ENCODE measurements at regions not wholly inside any gene's neighbourhood (a gene's known extent, or its start where the extent isn't known, plus 50 kb on each side); places are given as distances from the start of the nearest gene placed in this dataset.
A peak's percentile ranks its signal among the peaks of the same experiment; 100 is the strongest.

DNA sequence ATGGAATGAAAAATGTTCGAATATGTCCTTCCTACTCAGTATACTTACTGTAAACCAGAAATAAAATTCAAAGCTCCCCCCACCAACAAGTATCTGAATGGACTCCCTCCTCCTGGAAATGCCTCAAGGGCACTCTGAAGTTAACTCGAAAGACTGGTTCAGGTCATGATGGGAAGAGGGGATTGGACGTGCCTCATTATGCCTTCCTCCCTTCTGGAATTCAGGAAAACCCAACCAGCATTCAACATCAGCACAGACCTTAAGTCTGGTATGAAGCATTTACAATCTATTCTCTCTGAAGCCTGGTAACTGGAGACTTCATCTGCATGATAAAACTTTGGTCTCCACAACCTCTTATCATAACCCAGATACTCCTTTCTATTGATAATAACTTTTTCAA, 428.3 kb upstream of the RAG2 start:
- DNase-seq (ENCODE audit: low read depth in 2 of 3, low spot score in 2 of 3), result no peak

DNA sequence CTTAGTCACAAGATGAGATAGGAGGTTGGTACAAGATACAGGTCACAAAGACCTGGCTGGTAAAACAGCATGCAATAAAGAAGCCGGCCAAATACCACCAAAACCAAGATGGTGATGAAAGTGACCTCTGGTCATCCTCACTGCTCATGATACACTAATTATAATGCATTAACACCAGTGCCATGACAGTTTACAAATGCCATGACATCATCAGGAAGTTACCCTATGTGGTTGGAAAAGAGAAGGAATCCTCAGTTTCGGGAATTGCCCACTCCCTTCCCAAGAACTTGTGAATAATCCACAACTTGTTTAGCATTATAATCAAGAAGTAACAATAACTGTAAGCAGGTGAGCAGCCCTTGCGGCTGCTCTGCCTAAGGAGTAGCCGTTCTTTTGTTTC, 408.5 kb upstream of the RAG2 start:
- no peak for DNase-seq (ENCODE audit: low read depth in 2 of 3, low spot score in 2 of 3)

DNA sequence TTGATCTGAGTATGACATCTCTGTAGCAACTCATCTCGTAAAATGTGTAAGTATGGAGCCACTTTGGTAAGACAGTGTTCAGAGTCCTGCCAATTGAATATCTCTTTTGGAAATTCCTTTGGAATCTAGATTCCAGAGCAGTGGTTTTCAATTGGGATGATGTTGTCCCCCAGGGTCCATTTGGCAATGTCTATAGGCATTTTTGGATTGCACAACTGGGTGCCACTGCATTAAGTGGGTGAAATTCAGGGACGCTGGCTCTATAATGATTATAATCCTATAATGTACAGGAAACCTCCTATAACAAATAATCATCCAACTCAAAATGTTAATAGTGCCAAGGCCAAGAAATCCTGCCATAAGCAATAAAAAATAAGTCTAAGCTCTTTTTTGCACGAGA, 404.8 kb upstream of the RAG2 start:
- no peak for DNase-seq (ENCODE audit: low read depth in 2 of 3, low spot score in 2 of 3)

DNA sequence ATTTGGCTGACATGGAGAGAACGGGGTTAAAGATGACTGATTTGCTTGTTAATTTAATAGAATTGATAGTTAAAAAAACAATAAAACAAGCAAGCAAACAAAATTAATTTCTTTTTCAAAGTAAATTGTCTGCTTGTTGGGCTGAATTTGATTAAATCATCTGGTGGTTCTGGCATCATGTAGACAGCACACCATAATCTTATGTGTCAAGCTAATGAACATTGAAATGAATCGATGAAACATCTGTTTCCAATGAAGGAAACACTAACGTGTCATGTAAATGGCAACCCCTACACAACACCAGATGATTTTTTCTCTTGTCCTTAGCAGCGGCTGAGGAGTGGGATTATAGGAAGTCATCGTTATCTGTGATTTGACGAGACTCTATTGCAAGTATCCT, 399.6 kb upstream of the RAG2 start:
- DNase-seq (ENCODE audit: low read depth in 2 of 3, low spot score in 2 of 3), result no peak

DNA sequence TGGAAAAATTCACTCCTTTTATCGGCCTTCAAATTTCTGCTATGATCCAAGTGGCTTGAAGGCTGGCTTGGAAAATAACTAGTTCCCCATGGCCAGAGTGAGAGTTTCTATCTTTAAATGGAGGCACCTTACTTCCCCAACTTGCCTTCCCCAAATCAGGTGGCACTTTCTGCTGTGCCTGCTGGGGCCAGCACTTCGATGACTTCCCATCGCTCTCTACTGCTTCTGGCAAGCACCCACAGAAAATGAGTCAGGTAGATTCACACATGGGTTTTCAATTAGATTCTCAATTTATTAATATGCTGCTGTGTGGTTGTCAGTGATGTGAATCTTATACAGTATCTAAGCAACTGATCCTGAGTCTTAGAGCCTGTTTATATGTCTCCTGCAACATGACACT, 398.8 kb upstream of the RAG2 start:
- DNase-seq (ENCODE audit: low read depth in 2 of 3, low spot score in 2 of 3), result no peak

DNA sequence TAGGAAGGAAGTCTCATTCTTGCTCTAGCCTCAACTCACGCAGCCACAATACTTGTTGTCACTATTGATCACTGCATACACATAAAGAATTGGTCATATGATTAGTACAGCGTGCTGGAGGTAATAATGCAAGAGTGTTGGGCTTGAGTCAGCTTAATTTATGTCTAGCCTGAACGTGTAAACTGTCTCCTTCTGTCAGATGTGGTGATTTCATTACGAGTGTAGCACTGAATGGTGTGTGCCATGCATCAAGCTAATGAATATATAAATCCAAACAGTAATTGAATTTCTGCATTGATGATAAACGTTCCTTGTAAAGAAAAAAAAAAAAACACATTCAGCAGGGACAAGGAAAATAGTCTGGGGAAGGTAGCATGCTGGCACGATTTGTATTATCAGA, 396.2 kb upstream of the RAG2 start:
- no peak for DNase-seq (ENCODE audit: low read depth in 2 of 3, low spot score in 2 of 3)

DNA sequence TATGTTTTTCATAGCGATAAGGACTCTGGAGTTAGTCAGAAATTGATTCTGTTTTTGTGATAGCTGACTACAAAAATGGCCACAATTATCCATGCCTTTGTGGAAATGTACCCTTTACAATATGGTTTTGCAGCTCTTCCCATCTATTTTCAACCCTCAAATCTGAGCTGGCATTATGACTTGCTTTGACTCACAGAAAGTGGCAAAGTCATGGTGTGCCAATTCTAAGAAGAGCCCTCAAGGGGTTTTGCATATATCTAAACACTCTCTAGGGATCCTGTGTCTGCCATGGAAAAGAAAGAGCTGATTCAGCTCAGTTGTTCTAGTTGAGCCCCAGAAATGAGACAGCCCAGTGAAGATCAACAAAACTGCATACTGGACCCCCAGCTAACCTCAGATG, 390.5 kb upstream of the RAG2 start:
- no peak for DNase-seq (ENCODE audit: low read depth in 2 of 3, low spot score in 2 of 3)

DNA sequence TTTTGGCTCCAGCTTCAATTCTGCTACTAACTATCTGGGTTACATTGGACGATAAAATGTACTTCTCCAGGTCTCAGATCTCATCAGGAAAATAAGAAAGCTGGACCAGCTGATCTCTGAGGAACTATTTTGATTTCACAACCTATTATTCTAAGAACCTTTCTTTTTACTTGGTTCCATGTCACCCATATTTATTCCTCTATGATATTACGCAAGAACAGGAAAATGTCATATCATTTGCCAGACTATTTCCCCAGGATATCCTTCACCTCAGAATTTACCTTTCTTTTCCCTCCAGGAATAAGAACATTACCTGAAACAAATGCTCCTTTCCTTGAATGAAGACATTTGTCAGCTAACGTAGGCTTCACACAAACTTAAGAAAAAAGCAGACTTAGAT, 387.5 kb upstream of the RAG2 start:
- no peak for DNase-seq (ENCODE audit: low read depth in 2 of 3, low spot score in 2 of 3)

DNA sequence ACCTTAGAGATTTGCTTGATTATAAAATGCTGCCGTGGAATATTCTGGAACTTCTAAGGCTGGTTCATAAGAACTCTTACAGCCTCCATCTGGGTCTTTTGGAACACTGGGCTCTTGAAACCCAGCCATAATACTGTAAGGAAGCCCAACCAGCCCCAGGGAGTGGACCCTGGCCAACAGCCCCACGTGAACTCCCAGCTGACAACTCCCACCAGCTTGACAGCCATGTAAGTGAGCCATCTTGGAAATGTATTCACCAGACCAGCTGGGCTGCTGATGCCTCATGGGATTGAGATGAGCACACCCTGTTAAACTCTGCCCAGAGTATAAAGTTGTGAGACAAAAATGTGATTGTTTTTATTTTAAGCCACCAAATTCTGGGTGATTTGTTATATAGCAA, 378.7 kb upstream of the RAG2 start:
- DNase-seq (ENCODE audit: low read depth in 2 of 3, low spot score in 2 of 3), result no peak

DNA sequence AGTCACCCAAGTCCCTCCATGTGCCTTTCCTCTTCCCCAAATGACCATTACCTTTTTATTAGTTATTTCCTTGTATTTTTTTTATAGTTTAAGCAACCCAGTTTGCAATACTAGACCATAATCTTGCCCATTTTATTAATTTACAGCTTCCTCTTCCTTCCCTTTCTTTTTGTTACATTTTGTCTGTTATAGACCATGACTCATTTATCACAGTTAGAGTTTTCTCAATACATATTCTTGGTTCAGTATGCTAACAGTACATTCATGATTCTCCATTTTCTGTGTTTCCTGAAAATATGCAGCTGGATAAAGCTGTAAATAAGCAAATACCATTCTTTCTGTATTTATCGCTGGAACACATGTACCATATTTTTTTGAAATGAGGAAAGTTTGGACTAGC, 376.7 kb upstream of the RAG2 start:
- no peak for DNase-seq (ENCODE audit: low read depth in 2 of 3, low spot score in 2 of 3)

DNA sequence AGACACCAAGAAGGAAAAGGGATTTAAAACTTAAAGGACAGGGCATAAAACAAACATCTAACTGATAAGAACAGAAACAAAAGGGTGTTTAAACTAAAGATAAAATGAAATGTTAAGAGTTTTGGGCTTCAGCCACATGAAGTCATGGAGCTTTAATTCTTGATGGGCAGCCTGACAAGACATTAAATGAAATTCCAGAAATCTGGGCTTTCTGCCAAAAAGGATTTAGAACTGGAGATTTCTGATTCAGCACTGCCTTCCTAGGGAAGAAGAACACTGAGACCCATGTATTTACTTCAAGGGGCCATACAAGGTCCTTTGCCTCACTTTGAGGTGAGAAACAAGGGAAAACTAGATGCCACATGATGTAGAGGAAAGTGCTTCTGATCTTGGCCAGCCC, 355.9 kb upstream of the RAG2 start:
- no peak for DNase-seq (ENCODE audit: low read depth in 2 of 3, low spot score in 2 of 3)

DNA sequence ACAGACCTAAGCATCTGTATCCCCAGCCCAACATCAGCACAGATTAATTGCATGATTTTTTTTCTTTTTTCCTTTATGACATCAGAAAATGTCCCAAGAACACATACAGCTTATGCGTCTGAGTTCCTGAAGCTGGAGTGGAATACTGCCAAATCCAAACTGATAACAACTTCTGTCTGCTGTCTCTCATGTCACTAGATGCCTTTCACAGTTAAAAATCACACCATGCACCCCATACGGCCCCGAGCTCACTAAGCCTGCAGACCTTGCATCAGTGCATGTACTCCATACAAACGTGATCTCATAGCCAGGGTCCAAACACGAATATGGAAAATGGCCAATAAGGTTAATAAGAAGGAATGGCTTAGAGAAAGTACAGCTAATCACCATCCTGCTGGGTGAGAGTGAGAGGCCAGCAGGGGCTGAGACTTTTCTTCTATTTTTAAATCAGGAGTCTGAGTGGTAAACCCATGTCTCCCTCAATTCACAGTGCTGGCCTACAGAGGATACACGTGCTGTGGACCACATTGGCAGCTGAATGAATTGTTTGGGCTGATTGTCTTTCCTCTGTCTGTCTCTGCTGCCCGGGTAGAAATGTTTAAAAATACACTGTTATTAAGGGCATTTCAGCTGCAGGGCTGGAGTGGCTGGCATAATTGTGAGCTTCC, 350.6 kb upstream of the RAG2 start:
- DNase-seq (ENCODE audit: low read depth in 2 of 3, low spot score in 2 of 3), result no peak

DNA sequence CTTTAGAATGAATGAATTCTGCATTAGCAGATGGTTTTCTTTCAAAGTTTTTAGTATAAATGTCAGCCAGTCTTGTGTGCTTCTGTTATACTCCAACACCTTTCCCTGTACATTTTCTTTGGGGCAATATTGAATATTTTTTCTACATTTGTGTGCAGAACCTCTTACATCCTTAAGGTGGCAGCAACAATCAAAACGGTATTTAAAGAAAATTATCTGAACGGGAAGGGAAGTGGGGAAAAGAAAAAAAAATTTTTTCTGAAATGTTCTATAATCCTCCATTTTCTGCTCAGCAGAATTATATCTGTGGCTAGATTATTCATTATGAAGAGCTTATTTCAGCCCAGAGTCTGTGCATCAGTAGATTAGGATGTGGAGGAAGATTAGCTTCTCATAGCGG, 347.3 kb upstream of the RAG2 start:
- peak in 1 of 3 donors; percentile 13 for DNase-seq (ENCODE audit: low read depth in 2 of 3, low spot score in 2 of 3)

DNA sequence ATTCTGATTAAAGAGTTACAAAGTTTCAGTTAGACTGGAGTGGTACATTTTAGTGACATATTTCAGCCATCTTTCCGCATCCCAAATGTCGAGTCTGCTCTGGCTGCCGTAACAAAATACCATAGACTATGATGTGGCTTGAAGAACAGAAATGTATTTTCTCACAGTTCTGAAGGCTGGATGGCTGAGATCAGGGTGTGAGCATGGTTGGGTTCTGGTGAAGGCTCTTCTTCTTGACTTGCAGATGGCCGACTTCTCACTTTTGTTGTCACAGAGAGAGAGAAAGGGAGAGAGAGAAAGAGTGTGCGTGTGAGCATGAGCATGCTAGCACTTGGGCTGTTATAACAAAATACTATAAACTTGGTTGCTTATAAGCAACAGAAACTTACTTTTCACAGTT, 335.4 kb upstream of the RAG2 start:
- DNase-seq (ENCODE audit: low read depth in 2 of 3, low spot score in 2 of 3), result no peak

DNA sequence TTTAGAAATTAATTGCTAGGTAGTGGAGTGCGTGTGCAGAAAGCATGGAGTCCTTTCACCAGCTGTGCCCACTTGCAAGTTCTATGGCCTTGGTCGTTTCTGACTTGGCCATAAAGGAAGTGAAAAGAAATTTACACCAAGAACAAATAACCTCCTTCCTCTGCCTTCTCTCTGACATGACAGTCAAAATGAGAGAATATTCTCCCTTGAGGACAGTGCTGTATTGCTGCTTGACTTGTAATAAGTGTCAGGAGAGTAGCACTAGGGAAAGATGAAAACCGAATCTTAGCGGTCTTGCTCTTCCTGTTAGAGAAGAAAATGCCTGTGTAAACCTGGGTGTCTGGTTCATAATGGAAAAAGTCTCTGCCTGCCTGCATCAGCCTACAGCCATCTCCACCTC, 333.1 kb upstream of the RAG2 start:
- no peak for DNase-seq (ENCODE audit: low read depth in 2 of 3, low spot score in 2 of 3)

DNA sequence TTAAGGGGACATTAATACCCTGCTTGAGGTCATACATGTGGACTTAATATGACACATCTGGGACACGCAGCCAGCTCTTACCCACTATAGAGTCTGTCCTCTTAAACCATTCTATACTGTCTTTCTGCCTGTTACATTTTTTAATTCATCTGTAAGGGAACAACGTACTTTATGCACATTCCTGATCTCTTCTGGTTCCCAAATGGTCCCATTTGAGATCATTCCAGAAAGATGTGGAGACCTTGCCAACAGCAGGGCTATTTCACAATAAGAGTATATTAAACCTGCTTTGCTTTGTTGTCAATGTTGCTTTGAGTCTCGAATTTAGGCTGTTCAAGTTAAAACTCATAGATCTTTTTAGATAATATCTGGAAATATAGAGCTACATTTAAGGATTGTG, 332.2 kb upstream of the RAG2 start:
- DNase-seq (ENCODE audit: low read depth in 2 of 3, low spot score in 2 of 3), result no peak

DNA sequence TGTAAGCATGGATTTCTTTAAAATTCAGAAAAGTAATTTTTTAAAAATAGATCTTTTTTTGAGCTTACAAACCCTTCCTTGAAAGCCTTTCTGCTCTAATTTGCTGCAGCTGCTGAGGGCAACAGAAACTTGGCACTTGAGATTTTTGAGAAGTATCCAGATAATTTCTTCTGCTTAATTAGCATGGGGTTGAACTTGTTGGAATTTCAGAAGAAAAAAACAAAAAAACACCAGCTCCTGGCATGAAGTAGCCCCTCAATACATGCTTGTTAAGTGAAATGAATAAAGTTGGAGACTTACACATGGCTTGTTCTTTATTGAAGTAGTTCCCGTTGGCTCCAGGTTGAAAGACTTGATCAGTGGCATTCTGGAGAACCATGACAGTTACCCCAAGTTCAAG, 331.4 kb upstream of the RAG2 start:
- no peak for DNase-seq (ENCODE audit: low read depth in 2 of 3, low spot score in 2 of 3)

DNA sequence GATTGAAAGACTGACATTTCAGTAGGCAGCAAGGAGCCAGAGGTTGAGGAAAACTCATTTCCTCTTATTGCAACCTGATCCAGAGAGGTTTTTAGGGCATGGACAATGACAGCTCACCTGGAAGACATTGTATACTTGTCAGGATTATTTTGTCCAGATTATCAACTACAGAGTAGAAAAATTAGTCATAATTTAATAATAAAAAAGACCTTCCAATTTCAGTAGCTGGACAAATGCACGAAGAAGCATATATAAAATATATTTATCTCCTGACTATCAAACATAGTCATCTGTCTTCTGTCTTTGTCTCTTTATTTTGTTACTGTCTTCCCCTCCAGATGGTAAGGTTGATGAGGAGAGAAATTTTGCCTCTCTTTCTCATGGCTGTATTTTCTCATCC, 330.6 kb upstream of the RAG2 start:
- no peak for DNase-seq (ENCODE audit: low read depth in 2 of 3, low spot score in 2 of 3)

DNA sequence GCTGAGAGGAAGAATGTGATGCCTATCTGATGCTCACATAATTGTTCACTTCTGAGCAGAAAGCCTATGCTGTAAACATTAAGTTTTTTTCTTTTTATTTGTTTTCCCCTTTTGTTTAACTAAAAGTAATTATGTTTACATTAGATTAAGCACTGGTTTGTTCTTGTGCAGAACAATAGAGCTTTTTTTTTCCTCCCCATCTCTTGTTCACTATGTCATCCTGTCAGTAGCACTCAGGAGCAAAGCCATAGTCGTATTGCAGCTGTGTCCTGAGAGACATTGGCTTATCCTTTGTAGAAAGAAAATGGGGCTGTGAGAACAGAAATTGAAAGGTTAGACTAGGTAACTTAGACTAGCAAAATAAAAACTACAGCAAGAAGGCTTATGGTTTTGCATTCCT, 301.8 kb upstream of the RAG2 start:
- DNase-seq (ENCODE audit: low read depth in 2 of 3, low spot score in 2 of 3), result no peak

DNA sequence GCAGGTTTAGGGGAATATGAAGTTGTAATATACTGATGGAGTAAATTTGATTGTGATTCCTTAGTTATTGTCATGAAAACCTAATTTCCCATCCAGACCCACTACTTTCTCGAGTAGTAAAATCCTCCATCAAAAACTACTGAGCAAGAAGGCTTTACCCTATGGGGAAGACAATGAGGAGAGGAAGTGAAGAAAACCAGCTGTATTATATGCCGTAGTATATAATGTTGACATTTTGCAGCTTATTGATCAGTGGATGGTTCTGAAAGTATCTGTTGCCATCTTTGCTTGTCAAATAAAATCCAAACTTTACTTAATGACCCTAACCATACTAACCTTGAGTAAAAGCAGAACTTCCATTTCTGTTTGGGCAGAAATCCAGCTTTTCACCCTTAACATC, 292.8 kb upstream of the RAG2 start:
- DNase-seq (ENCODE audit: low read depth in 2 of 3, low spot score in 2 of 3), result no peak

DNA sequence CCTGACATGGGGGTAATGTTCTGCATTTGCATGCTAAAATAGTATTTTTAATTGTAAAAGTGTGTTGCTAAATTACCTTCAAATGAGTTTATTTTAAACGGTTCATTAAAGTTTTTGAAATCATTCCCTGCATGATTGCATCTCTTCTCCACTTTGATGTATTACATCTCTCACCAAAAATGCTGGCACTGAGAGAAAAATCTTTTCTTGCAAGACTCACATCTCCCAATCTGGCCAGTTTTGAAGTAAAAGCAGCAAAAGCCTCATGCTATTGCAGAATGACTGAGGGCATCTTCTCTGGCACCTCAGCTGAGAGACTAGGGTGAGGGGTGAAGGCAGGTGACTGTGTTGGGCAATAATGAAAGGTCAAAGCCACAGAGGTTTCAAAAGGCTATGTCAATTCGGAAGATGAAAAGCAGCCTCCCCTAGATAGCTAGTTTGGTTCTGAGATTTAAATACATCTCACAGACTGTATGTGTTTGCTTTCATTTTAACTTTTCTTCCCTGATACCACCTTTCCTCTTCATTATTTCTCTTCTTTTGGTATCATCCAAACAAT, 292.2 kb upstream of the RAG2 start:
- no peak for DNase-seq (ENCODE audit: low read depth in 2 of 3, low spot score in 2 of 3)

DNA sequence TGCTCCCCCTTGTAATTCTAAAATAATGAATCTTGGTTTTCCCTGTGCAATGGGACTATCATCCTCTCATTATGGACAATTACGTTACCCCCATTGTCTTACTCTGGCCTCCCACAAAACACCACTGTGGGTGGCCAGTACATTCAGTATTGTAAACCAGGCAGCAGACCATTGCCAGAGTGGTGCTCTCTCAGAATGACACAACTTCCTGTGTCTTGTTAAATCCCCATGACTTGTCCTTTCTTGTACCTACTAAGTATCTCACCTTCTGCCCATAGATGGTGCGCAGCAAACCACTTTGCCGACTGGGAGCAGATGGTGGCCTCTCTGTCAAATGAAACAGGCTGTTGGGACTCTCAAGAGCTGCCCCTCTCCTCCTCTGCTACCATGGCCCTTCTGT, 287.1 kb upstream of the RAG2 start:
- DNase-seq (ENCODE audit: low read depth in 2 of 3, low spot score in 2 of 3), result no peak

DNA sequence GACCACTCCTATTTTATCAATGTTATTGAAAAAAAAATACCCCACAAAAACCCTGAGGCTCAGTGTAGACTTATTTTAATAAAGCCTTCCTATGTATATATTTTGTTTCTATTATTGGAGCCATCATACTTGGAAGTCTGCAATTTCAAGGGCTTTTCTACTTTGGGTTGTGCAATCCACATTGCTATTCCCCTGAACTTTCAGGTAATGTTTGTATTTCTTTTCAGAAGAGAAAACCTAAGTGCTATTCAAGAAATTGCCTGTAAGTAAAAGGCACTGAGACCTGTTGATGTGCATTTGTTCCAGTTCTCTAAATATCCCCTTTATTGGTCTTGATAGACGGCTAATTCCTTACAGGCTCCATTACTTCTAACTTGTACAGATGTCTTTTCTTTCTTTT, 280.7 kb upstream of the RAG2 start:
- DNase-seq (ENCODE audit: low read depth in 2 of 3, low spot score in 2 of 3), result no peak

Measured in hematopoietic multipotent progenitor cell (in vitro differentiated cells).